A549 (cell line): ENCODE measurements at regions not wholly inside any gene's neighbourhood (a gene's known extent, or its start where the extent isn't known, plus 50 kb on each side); places are given as distances from the start of the nearest gene placed in this dataset.
"Not testable (repeated sequence)": the region's sequence is repeated elsewhere in the genome, so short reads cannot be mapped to it uniquely, and the experiment has no call there.

Source experiments
- ATAC-seq, 2 experiments: fragments of 200-7000 bp in 1 of 2; fragments of >200 bp in 1 of 2; cut with Nextera tagmentation in 1 of 2; cut with Tn5 transposase in 1 of 2; 3 replicates each; pipeline versions ENCODE4 v1.8.0 to v1.9.1; 2018 to 2020; ENCODE audit warnings: mild to moderate bottlenecking in 1 of 2, moderate library complexity in 1 of 2
- CTCF ChIA-PET: fragments of 300-600 bp; sonication (Branson Sonifier 250); formaldehyde crosslinking; extraction: SDS; loops from one replicate; lab custom pipeline; 2021; ENCODE audit warnings: antibody characterized with exemption, inconsistent platforms; lab: Yijun Ruan, JAX
- POLR2A ChIA-PET: fragments of 350-600 bp; formaldehyde crosslinking; extraction: SDS; loops from one replicate; lab custom pipeline; 2021; ENCODE audit warnings: antibody characterized with exemption, inconsistent platforms; lab: Yijun Ruan, JAX
- DNase-seq, 2 experiments: peaks; one replicate each; pipeline versions ENCODE4 v3.0.0 to v3.0.0-alpha.2; 2011 to 2016; ENCODE audit warnings: low read depth in 1 of 2, low spot score in 1 of 2
- FAIRE-seq: peaks from 2 replicates; lab custom pipeline; 2011; peaks lifted over from hg19 to GRCh38; lab: Jason Lieb, UNC
- H3K27ac ChIP-seq, 2 experiments: fragments of >200 bp; sonication (Bioruptor Twin); formaldehyde crosslinking; 3 replicates each; pipeline ENCODE4 v1.5.1; 2016 to 2017
- H3K4me1 ChIP-seq: fragments of >200 bp; sonication (Bioruptor Twin); formaldehyde crosslinking; 3 replicates; pipeline ENCODE4 v1.6.1; 2016
- H3K4me2 ChIP-seq: fragments of >200 bp; sonication (Bioruptor Twin); formaldehyde crosslinking; 3 replicates; pipeline ENCODE4 v1.6.1; 2016
- H3K4me3 ChIP-seq: fragments of >200 bp; sonication (Bioruptor Twin); formaldehyde crosslinking; 3 replicates; pipeline ENCODE4 v1.5.1; 2016
- H3K9me3 ChIP-seq: fragments of >200 bp; sonication (Bioruptor Twin); formaldehyde crosslinking; 3 replicates; pipeline ENCODE4 v1.6.1; 2016
- ATOH8 ChIP-seq: fragments of 250-450 bp; sonication (Bioruptor Pico); IDR thresholded peaks from 2 replicates; pipeline ENCODE4 v1.5.0; 2020; ENCODE audit warnings: low read depth, mild to moderate bottlenecking, moderate library complexity
- BHLHE40 ChIP-seq: IDR thresholded peaks from 2 replicates; pipeline ENCODE4 v1.6.1; 2012; ENCODE audit warnings: low read depth, low read length, inconsistent platforms
- CHD4 ChIP-seq: fragments of 200-600 bp; sonication (generic); IDR thresholded peaks from 2 replicates; pipeline ENCODE4 v1.6.1; 2016; ENCODE audit warnings: antibody characterized with exemption, mild to moderate bottlenecking, borderline replicate concordance
- CTCF ChIP-seq: fragments of >200 bp; sonication (Bioruptor Twin); formaldehyde crosslinking; IDR thresholded peaks from 3 replicates; pipeline ENCODE4 v1.5.1; 2016
- EHMT2 ChIP-seq: fragments of 200-600 bp; sonication (generic); IDR thresholded peaks from 2 replicates; pipeline ENCODE4 v1.6.1; 2016; ENCODE audit warnings: antibody characterized with exemption, low read depth, mild to moderate bottlenecking, moderate library complexity
- EP300 ChIP-seq, 2 experiments: fragments of >200 bp; sonication (Bioruptor Twin); formaldehyde crosslinking; IDR thresholded peaks; 2 replicates in 1 of 2; 3 replicates in 1 of 2; pipeline ENCODE4 v1.6.1; 2016 to 2017
- FOXS1 ChIP-seq: fragments of 250-450 bp; sonication (Bioruptor Pico); IDR thresholded peaks from 2 replicates; pipeline ENCODE4 v1.5.0; 2020; ENCODE audit warnings: mild to moderate bottlenecking, moderate library complexity
- HOXB13 ChIP-seq: fragments of 250-450 bp; sonication (Bioruptor Pico); IDR thresholded peaks from 2 replicates; pipeline ENCODE4 v1.5.0; 2020; ENCODE audit warnings: low read depth, mild to moderate bottlenecking, moderate library complexity
- HOXB5 ChIP-seq: fragments of 250-450 bp; sonication (Bioruptor Pico); IDR thresholded peaks from 2 replicates; pipeline ENCODE4 v1.5.0; 2020; ENCODE audit warnings: mild to moderate bottlenecking, moderate library complexity
- KDM1A ChIP-seq: fragments of 200-600 bp; sonication (generic); IDR thresholded peaks from 2 replicates; pipeline ENCODE4 v1.6.1; 2016; ENCODE audit warnings: low read depth, mild to moderate bottlenecking
- MYC ChIP-seq: IDR thresholded peaks from 2 replicates; pipeline ENCODE4 v1.6.1; 2012; ENCODE audit warnings: mild to moderate bottlenecking, inconsistent platforms, low read length, improper control_type of control experiment, borderline replicate concordance
- POLR2A ChIP-seq: IDR thresholded peaks from 2 replicates; pipeline ENCODE4 v1.6.1; 2012; ENCODE audit warnings: mild to moderate bottlenecking, low read length
- RCOR1 ChIP-seq: fragments of 150-350 bp; IDR thresholded peaks from 2 replicates; pipeline ENCODE4 v1.6.1; 2014; ENCODE audit warnings: antibody characterized with exemption, low read length, low read depth
- TFCP2L1 ChIP-seq: fragments of 250-450 bp; sonication (Bioruptor Pico); IDR thresholded peaks from 2 replicates; pipeline ENCODE4 v1.5.0; 2021; ENCODE audit warnings: mild to moderate bottlenecking
- USF2 ChIP-seq: fragments of 450-650 bp; IDR thresholded peaks from 2 replicates; pipeline ENCODE4 v1.6.1; 2014; ENCODE audit warnings: antibody characterized with exemption
- ZNF302 ChIP-seq: fragments of 250-450 bp; sonication (Bioruptor Pico); IDR thresholded peaks from 2 replicates; pipeline ENCODE4 v1.9.0; 2021; ENCODE audit warnings: inconsistent platforms, mild to moderate bottlenecking, moderate library complexity
- WGBS: methylation state at CpG from one replicate; pipeline ENCODE4 v1.1.6; 2017; ENCODE audit errors: missing lambda C conversion rate; 5-methylcytosine and 5-hydroxymethylcytosine counted together
- TF ChIP-seq, protein P1 (sequence below): fragments of >200 bp; sonication (Bioruptor Twin); formaldehyde crosslinking; IDR thresholded peaks from 3 replicates; pipeline ENCODE4 v1.6.1; 2016
- TF ChIP-seq, protein P2 (sequence below): IDR thresholded peaks from 2 replicates; pipeline ENCODE4 v1.6.1; 2012
- TF ChIP-seq, protein P3 (sequence below): IDR thresholded peaks from 2 replicates; pipeline ENCODE4 v1.6.1; 2012

DNA sequence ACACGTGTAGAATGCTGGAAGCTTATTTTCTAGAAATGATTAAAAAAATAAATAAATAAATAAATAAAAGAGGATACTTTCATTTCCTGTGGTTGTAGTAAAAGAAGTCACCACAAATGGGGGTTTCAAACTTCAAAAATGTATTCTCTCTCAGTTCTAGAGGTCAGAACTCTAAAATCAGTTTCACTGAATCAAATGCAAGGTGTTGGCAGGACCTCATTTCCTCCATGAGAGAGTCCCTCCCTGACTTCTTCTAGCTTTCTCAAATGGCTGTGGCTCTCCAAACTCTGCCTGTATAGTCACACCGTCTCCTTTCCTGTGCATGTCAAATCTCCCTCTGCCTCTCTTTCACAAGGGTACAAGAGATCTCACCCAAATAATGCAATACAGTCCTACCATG lies 312.6 kb upstream of the CXADR start:
- Histone ChIP-seq H3K4me2 (no peak overlapping the region), H3K4me1 (no peaks in the 10 kb centered on the region), H3K9me3 (no peaks in the 10 kb centered on the region), H3K4me3 (no peak overlapping the region), H3K27ac (no peak overlapping the region)
- WGBS = 45% methylated on average over 2 of the region's 2 CpGs
- FAIRE-seq (no peak), DNase-seq (no peak), ATAC-seq (no peak)
- ChIA-PET POLR2A (no interaction called here), CTCF (no interaction called here)
- TF ChIP-seq CHD4 (no peak), ATOH8 (no peak), TFCP2L1 (CRISPR knock-in tag) (no peak), CTCF (no peak), KDM1A (no peak), BHLHE40 (no peak), HOXB5 (CRISPR knock-in tag) (no peak), EP300 (IDR thresholded peaks at IDR 0.05) (no peak), HOXB13 (CRISPR knock-in tag) (no peak)
- TF ChIP-seq, protein P1, sequence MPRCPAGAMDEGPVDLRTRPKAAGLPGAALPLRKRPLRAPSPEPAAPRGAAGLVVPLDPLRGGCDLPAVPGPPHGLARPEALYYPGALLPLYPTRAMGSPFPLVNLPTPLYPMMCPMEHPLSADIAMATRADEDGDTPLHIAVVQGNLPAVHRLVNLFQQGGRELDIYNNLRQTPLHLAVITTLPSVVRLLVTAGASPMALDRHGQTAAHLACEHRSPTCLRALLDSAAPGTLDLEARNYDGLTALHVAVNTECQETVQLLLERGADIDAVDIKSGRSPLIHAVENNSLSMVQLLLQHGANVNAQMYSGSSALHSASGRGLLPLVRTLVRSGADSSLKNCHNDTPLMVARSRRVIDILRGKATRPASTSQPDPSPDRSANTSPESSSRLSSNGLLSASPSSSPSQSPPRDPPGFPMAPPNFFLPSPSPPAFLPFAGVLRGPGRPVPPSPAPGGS = no peak

- no peak for TF ChIP-seq USF2
- no peak for TF ChIP-seq MYC
- no peak for TF ChIP-seq KDM1A
- H3K4me2 ChIP-seq = no peak overlapping the region
- no peak for FAIRE-seq
- H3K9me3 ChIP-seq = no peaks in the 10 kb centered on the region
- CTCF ChIA-PET = no interaction called here
- H3K4me3 ChIP-seq = no peak overlapping the region
- H3K4me1 ChIP-seq = no peaks in the 10 kb centered on the region
- WGBS = 18% methylated on average over 2 of the region's 2 CpGs
- POLR2A ChIA-PET = no interaction called here
- H3K27ac ChIP-seq = no peak overlapping the region
- no peak for DNase-seq
- no peak for ATAC-seq
These were observed 311.0 kb upstream of the CXADR start for GRCh38 chr21:17201741-17202260.

DNA sequence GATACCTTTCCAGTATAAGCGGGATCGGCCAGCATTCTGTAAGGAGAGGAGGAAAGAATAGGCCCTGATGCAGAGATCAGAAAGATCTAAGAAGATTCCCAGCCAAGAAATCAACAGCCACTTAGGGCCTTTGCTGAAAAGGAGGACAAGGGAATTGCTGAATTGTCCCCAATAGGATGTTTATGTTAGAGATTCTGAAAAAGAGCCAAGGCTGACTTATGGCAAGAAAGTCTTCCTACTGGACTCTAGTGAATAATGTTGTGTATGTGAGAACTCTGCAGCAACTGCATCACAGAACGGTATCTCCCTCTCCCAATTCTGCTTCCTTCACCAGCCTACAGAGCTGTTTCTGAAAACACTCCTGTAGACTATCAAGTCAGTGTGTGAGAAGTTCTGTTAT lies 298.0 kb upstream of the CXADR start:
- no peak for TF ChIP-seq FOXS1 (CRISPR knock-in tag)
- TF ChIP-seq, protein P2, sequence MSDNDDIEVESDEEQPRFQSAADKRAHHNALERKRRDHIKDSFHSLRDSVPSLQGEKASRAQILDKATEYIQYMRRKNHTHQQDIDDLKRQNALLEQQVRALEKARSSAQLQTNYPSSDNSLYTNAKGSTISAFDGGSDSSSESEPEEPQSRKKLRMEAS = no peak
- TF ChIP-seq, protein P3, sequence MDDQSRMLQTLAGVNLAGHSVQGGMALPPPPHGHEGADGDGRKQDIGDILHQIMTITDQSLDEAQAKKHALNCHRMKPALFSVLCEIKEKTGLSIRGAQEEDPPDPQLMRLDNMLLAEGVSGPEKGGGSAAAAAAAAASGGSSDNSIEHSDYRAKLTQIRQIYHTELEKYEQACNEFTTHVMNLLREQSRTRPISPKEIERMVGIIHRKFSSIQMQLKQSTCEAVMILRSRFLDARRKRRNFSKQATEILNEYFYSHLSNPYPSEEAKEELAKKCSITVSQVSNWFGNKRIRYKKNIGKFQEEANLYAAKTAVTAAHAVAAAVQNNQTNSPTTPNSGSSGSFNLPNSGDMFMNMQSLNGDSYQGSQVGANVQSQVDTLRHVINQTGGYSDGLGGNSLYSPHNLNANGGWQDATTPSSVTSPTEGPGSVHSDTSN = no peak
- no peak for TF ChIP-seq TFCP2L1 (CRISPR knock-in tag)
- TF ChIP-seq POLR2A = no peak
- TF ChIP-seq EHMT2 = no peak
- no peak for TF ChIP-seq ATOH8
- no peak for TF ChIP-seq ZNF302 (CRISPR knock-in tag)
- TF ChIP-seq RCOR1 = no peak
- TF ChIP-seq, all 56 proteins: peak for 0
- Histone ChIP-seq H3K4me1 (no peaks in the 10 kb centered on the region), H3K27ac (no peak overlapping the region), H3K9me3 (no peaks in the 10 kb centered on the region), H3K4me2 (no peak overlapping the region), H3K4me3 (no peak overlapping the region)
- 60% methylated on average over 3 of the region's 3 CpGs for WGBS
- FAIRE-seq = no peak
- no peak for ATAC-seq
- ChIA-PET POLR2A (no interaction called here), CTCF (no interaction called here)
- no peak for DNase-seq

DNA sequence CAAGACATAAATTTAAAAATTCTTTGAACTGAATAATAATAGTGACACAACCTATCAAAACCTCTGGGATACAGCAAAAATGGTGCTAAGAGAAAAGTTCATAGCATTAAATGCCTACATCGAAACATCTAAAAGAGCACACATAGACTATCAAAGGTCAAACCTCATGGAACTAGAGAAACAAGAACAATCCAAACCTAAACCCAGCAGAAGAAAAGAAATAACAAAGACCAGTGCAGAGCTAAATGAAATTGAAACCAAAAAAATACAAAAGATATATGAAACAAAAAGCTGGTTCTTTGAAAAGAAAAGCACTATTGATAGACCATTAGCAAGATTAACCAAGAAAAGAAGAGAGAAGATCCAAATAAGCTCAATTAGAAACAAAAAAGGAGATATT lies 293.8 kb upstream of the CXADR start:
- DNase-seq, CTCF ChIA-PET, H3K4me3 ChIP-seq, ATAC-seq, POLR2A ChIA-PET, H3K4me1 ChIP-seq, H3K4me2 ChIP-seq, FAIRE-seq, H3K27ac ChIP-seq, H3K9me3 ChIP-seq: not testable (repeated sequence)
- WGBS = 22% methylated on average over 1 of the region's 1 CpG
